ENCODE measurements at regions not wholly inside any gene's neighbourhood (a gene's known extent, or its start where the extent isn't known, plus 50 kb on each side); places are given as distances from the start of the nearest gene placed in this dataset.

DNA sequence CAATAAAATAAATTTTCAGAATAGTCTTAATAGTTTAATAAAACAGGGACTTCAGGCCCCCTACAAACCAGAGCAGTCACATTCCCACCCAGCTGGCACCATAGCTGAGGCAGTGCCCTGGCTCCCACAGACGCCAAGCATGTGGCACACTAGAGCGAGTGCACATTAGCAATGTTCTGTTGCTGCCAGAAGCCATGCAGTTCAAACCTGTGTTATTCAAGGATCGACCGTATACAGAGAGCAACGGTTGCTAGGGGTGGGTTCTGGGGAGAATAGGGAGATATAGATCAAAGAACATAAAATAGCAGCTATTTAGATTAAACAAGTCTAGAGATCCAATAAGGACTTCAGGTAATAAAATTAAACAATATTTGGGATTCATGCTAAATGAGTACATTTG, 419.3 kb upstream of the KLHL1 start:
- no peaks in the 10 kb centered on the region for H3K9me2 ChIP-seq (replicated peaks; ENCODE audit: low read depth, low read length)
- no peak overlapping the region for H3K9ac ChIP-seq (ENCODE audit: low read depth, low read length, poor library complexity, severe bottlenecking)
- no peak overlapping the region for H2AFZ ChIP-seq (ENCODE audit: low read length)
- H3K79me2 ChIP-seq (ENCODE audit: insufficient read depth, low read length) = no peaks in the 10 kb centered on the region
- H3K4me2 ChIP-seq (ENCODE audit: low read depth, low read length, poor library complexity, severe bottlenecking) = no peak overlapping the region
- no peak overlapping the region for H3K4me3 ChIP-seq (ENCODE audit: low read length, poor library complexity, severe bottlenecking)
- TF ChIP-seq, protein P1, sequence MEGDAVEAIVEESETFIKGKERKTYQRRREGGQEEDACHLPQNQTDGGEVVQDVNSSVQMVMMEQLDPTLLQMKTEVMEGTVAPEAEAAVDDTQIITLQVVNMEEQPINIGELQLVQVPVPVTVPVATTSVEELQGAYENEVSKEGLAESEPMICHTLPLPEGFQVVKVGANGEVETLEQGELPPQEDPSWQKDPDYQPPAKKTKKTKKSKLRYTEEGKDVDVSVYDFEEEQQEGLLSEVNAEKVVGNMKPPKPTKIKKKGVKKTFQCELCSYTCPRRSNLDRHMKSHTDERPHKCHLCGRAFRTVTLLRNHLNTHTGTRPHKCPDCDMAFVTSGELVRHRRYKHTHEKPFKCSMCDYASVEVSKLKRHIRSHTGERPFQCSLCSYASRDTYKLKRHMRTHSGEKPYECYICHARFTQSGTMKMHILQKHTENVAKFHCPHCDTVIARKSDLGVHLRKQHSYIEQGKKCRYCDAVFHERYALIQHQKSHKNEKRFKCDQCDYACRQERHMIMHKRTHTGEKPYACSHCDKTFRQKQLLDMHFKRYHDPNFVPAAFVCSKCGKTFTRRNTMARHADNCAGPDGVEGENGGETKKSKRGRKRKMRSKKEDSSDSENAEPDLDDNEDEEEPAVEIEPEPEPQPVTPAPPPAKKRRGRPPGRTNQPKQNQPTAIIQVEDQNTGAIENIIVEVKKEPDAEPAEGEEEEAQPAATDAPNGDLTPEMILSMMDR (conservative IDR thresholded peaks at IDR 0.05; ENCODE audit: low read length) = no peak
- no peak for TF ChIP-seq EZH2phosphoT487 (IDR thresholded peaks at IDR 0.05; ENCODE audit: borderline replicate concordance)
- no peaks in the 10 kb centered on the region for H4K20me1 ChIP-seq (ENCODE audit: insufficient read depth, low read length, poor library complexity, severe bottlenecking)
- H3K9me3 ChIP-seq (ENCODE audit: insufficient read depth, low read depth, low read length) = no peaks in the 10 kb centered on the region
- no peaks in the 10 kb centered on the region for H3K36me3 ChIP-seq (ENCODE audit: insufficient read depth, low read length)
- no peaks in the 10 kb centered on the region for H3F3A ChIP-seq (ENCODE audit: low read depth)
- no peaks in the 10 kb centered on the region for H3K27me3 ChIP-seq (ENCODE audit: insufficient read depth, low read length, poor library complexity, severe bottlenecking)
- no peaks in the 10 kb centered on the region for H3K4me1 ChIP-seq (ENCODE audit: insufficient read depth, low read length, poor library complexity, severe bottlenecking)

DNA sequence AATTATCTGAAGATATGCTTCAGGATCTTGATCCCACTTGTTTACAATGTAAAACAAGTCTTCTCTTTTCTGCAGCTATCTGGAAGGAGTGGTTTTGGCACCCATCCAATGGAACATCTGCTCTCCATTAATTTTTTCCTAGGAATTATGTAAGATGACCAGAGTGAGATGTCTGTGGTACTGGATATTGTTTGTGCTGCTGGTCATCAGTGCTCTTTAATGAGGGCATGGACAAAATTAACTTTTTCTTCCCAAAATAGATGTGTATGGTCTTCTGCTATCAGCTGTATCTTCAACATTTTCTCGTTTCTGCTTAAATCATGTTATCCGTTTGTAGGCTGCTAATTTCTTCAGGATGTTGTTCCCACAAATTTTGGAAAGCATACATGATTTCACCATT, 415.4 kb upstream of the KLHL1 start:
- TF ChIP-seq EZH2phosphoT487 (IDR thresholded peaks at IDR 0.05; ENCODE audit: borderline replicate concordance) = no peak
- TF ChIP-seq, protein P1 (conservative IDR thresholded peaks at IDR 0.05; ENCODE audit: low read length) = no peak
- H2AFZ ChIP-seq (ENCODE audit: low read length) = no peak overlapping the region
- no peaks in the 10 kb centered on the region for H3K9me3 ChIP-seq (ENCODE audit: insufficient read depth, low read depth, low read length)

DNA sequence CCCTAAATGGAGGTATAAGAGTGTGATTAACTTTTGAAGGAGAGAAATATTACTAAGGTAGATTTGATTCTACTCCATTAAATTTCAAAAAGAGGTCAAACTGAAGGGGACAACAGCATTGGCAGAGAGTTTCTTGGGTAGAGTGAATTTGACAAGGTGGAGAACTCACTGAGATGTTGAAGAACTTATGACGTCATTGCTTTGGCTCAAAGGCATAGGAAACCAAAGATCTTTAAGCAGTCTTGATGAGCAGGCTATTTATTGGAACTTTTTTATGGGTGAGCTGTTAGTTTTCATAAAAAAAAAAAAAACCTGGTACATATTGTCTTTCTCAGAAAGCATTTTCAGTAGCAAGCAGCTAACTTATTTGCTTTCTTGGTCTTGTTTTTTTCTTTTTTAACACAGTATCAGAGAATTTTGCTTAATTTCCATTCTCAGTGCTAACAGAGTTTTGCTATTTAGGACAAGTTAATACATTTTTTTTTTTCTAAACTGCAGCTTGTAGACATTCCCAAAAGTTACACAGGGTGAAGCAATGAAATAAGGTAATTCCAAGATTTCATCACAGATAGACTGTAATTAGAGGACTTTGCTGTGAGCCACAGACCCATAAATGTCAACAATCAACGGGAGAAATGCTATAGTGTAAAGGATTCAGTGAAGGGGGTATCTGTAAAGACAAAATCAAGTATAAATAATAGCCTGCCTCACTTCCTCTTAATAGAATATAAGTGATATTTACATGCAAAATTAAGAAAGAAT, 412.2 kb upstream of the KLHL1 start:
- no peak overlapping the region for H3K4me3 ChIP-seq (ENCODE audit: low read length, poor library complexity, severe bottlenecking)
- no peaks in the 10 kb centered on the region for H3K9me2 ChIP-seq (replicated peaks; ENCODE audit: low read depth, low read length)
- H3K9ac ChIP-seq (ENCODE audit: low read depth, low read length, poor library complexity, severe bottlenecking) = no peak overlapping the region

More for the DNA sequence above, 415.4 kb upstream of the KLHL1 start:
- H3K9me2 ChIP-seq (replicated peaks; ENCODE audit: low read depth, low read length) = no peaks in the 10 kb centered on the region
- no peaks in the 10 kb centered on the region for H3K27me3 ChIP-seq (ENCODE audit: insufficient read depth, low read length, poor library complexity, severe bottlenecking)
- no peak overlapping the region for H3K4me3 ChIP-seq (ENCODE audit: low read length, poor library complexity, severe bottlenecking)
- H3K4me2 ChIP-seq (ENCODE audit: low read depth, low read length, poor library complexity, severe bottlenecking) = no peak overlapping the region
- H3K4me1 ChIP-seq (ENCODE audit: insufficient read depth, low read length, poor library complexity, severe bottlenecking) = no peaks in the 10 kb centered on the region
- no peaks in the 10 kb centered on the region for H3K36me3 ChIP-seq (ENCODE audit: insufficient read depth, low read length)
- H3K79me2 ChIP-seq (ENCODE audit: insufficient read depth, low read length) = no peaks in the 10 kb centered on the region
- no peaks in the 10 kb centered on the region for H3F3A ChIP-seq (ENCODE audit: low read depth)
- no peaks in the 10 kb centered on the region for H4K20me1 ChIP-seq (ENCODE audit: insufficient read depth, low read length, poor library complexity, severe bottlenecking)
- no peak overlapping the region for H3K9ac ChIP-seq (ENCODE audit: low read depth, low read length, poor library complexity, severe bottlenecking)

More for the DNA sequence above, 412.2 kb upstream of the KLHL1 start:
- H3K27me3 ChIP-seq (ENCODE audit: insufficient read depth, low read length, poor library complexity, severe bottlenecking) = no peaks in the 10 kb centered on the region
- no peak for TF ChIP-seq EZH2phosphoT487 (IDR thresholded peaks at IDR 0.05; ENCODE audit: borderline replicate concordance)
- TF ChIP-seq, protein P1 (conservative IDR thresholded peaks at IDR 0.05; ENCODE audit: low read length) = no peak
- no peaks in the 10 kb centered on the region for H3K79me2 ChIP-seq (ENCODE audit: insufficient read depth, low read length)
- H4K20me1 ChIP-seq (ENCODE audit: insufficient read depth, low read length, poor library complexity, severe bottlenecking) = no peaks in the 10 kb centered on the region
- no peak overlapping the region for H3K4me2 ChIP-seq (ENCODE audit: low read depth, low read length, poor library complexity, severe bottlenecking)
- no peaks in the 10 kb centered on the region for H3K9me3 ChIP-seq (ENCODE audit: insufficient read depth, low read depth, low read length)
- no peaks in the 10 kb centered on the region for H3K4me1 ChIP-seq (ENCODE audit: insufficient read depth, low read length, poor library complexity, severe bottlenecking)
- H3K36me3 ChIP-seq (ENCODE audit: insufficient read depth, low read length) = no peaks in the 10 kb centered on the region
- H3F3A ChIP-seq (ENCODE audit: low read depth) = no peaks in the 10 kb centered on the region
- no peak overlapping the region for H2AFZ ChIP-seq (ENCODE audit: low read length)

Data from Loucy (cell line).